K562 (cell line): ENCODE measurements at regions not wholly inside any gene's neighbourhood (a gene's known extent, or its start where the extent isn't known, plus 50 kb on each side); places are given as distances from the start of the nearest gene placed in this dataset.

Experiments used
- ATAC-seq: fragments of 200-7000 bp; cut with Tn5 transposase; 3 replicates; pipeline ENCODE4 v1.9.1; 2020; ENCODE audit warnings: moderate library complexity
- BruUV-seq: library from RNA; stranded (reverse); fragments of 400-500 nt; replicated peaks from 2 replicates; lab custom pipeline; 2021; lab: Mats Ljungman, UMichigan
- CTCF ChIA-PET: fragments of 300-600 bp; formaldehyde crosslinking; extraction: SDS; loops from one replicate; lab custom pipeline; 2021; ENCODE audit warnings: low intra/inter-chr PET ratio; lab: Yijun Ruan, JAX
- POLR2A ChIA-PET: fragments of 300-600, 350-650 bp; sonication (Branson Sonifier 250); formaldehyde crosslinking; extraction: SDS; loops from one replicate; lab custom pipeline; 2021; ENCODE audit warnings: antibody characterized with exemption, inconsistent platforms; lab: Yijun Ruan, JAX
- DNase-seq, 4 experiments: peaks; one replicate each; pipeline versions ENCODE4 v3.0.0 to v3.0.0-alpha.2; 2011 to 2018; ENCODE audit warnings: low spot score in 3 of 4, mixed read lengths in 3 of 4; ENCODE audit errors: extremely low read depth in 1 of 4
- FAIRE-seq: peaks from 2 replicates; lab custom pipeline; 2011; peaks lifted over from hg19 to GRCh38; lab: Jason Lieb, UNC
- H2AFZ ChIP-seq: 2 replicates; pipeline ENCODE4 v1.6.0; 2011; ENCODE audit warnings: low read depth, low read length, control low read depth, inconsistent platforms
- H3K27ac ChIP-seq: fragments of 200-600 bp; 3 replicates; pipeline ENCODE4 v1.8.0; 2011; ENCODE audit warnings: low read depth, mild to moderate bottlenecking, control low read depth, inconsistent platforms, low read length, moderate library complexity, mixed read lengths; ENCODE audit errors: extremely low read depth
- H3K27me3 ChIP-seq, 2 experiments: fragments of 300-600 bp in 1 of 2; 2 replicates in 1 of 2; 3 replicates in 1 of 2; pipeline versions ENCODE4 v1.6.0 to v1.8.0; 2011; ENCODE audit warnings: inconsistent platforms in 2 of 2, low read length in 2 of 2, mild to moderate bottlenecking in 1 of 2, mixed read lengths in 1 of 2, moderate library complexity in 1 of 2; ENCODE audit not compliant: control insufficient read depth in 2 of 2, insufficient read depth in 2 of 2
- H3K36me3 ChIP-seq: fragments of 300-600 bp; 3 replicates; pipeline ENCODE4 v1.8.0; 2011; ENCODE audit warnings: mild to moderate bottlenecking, low read length, inconsistent platforms; ENCODE audit not compliant: control insufficient read depth, insufficient read depth
- H3K4me1 ChIP-seq, 2 experiments: fragments of 200-600 bp in 1 of 2; replicated peaks in 1 of 2; 2 replicates in 1 of 2; 3 replicates in 1 of 2; pipeline versions ENCODE4 v1.5.1 to v1.8.0; 2011; ENCODE audit warnings: inconsistent platforms in 2 of 2, low read length in 2 of 2, mild to moderate bottlenecking in 1 of 2, mixed read lengths in 1 of 2, moderate library complexity in 1 of 2; ENCODE audit not compliant: control insufficient read depth in 2 of 2, insufficient read depth in 2 of 2
- H3K4me2 ChIP-seq: 2 replicates; pipeline ENCODE4 v1.6.1; 2011; ENCODE audit warnings: low read length, control low read depth, inconsistent platforms, mixed read lengths; ENCODE audit not compliant: insufficient read depth
- H3K4me3 ChIP-seq: fragments of 200-600 bp; sonication (generic), shearing (Covaris generic); 2 replicates; pipeline ENCODE4 v1.5.1; 2016; ENCODE audit warnings: control low read depth, inconsistent platforms
- H3K79me2 ChIP-seq: fragments of 200-600 bp; 3 replicates; pipeline ENCODE4 v1.8.0; 2011; ENCODE audit warnings: low read length, inconsistent platforms; ENCODE audit not compliant: control insufficient read depth, insufficient read depth
- H3K9ac ChIP-seq, 2 experiments: 2 replicates each; pipeline versions ENCODE4 v1.6.0 to v1.6.1; 2011; ENCODE audit warnings: low read depth in 2 of 2, low read length in 2 of 2, control low read depth in 1 of 2, inconsistent platforms in 1 of 2, mild to moderate bottlenecking in 1 of 2, mixed read lengths in 1 of 2; ENCODE audit not compliant: insufficient read depth in 1 of 2
- H3K9me1 ChIP-seq: one replicate; pipeline ENCODE4 v1.6.0; 2011; ENCODE audit warnings: inconsistent platforms, mild to moderate bottlenecking, low read length, moderate library complexity; ENCODE audit not compliant: control insufficient read depth, insufficient read depth
- H3K9me3 ChIP-seq: replicated peaks from 2 replicates; pipeline ENCODE4 v1.5.1; 2011; ENCODE audit warnings: low read depth, low read length, inconsistent platforms; ENCODE audit not compliant: control insufficient read depth, insufficient read depth
- H4K20me1 ChIP-seq: replicated peaks from 2 replicates; pipeline ENCODE4 v1.6.1; 2011; ENCODE audit warnings: low read length, inconsistent platforms, mixed read lengths; ENCODE audit not compliant: control insufficient read depth, insufficient read depth
- CREB1 ChIP-seq, 2 experiments: sonication (generic) in 1 of 2; formaldehyde crosslinking in 1 of 2; IDR thresholded peaks; 2 replicates each; pipeline versions ENCODE4 v1.6.1 to v1.8.0; 2012 to 2022; ENCODE audit warnings: inconsistent platforms in 1 of 2, mild to moderate bottlenecking in 1 of 2, missing genetic modification reagents in 1 of 2, moderate library complexity in 1 of 2
- ETV6 ChIP-seq, 3 experiments: fragments of 150-350 bp in 1 of 3; sonication (generic) in 1 of 3; formaldehyde crosslinking in 1 of 3; IDR thresholded peaks; 2 replicates each; pipeline versions ENCODE4 v1.6.1 to v1.8.0; 2014 to 2022; ENCODE audit warnings: borderline replicate concordance in 2 of 3, low read depth in 2 of 3, antibody characterized with exemption in 1 of 3, low read length in 1 of 3, mild to moderate bottlenecking in 1 of 3, missing genetic modification reagents in 1 of 3
- EZH2 ChIP-seq: IDR thresholded peaks from 2 replicates; pipeline ENCODE4 v1.6.1; 2012; ENCODE audit warnings: low read depth, mild to moderate bottlenecking, inconsistent platforms, low read length, borderline replicate concordance
- FOXK1 ChIP-seq: sonication (generic); formaldehyde crosslinking; IDR thresholded peaks from 2 replicates; pipeline ENCODE4 v1.8.0; 2022; ENCODE audit warnings: missing genetic modification reagents, mild to moderate bottlenecking, borderline replicate concordance
- FOXO4 ChIP-seq: fragments of 450-650 bp; formaldehyde crosslinking; IDR thresholded peaks from 2 replicates; pipeline ENCODE4 v1.4.0; 2020; ENCODE audit warnings: mild to moderate bottlenecking, moderate library complexity
- FOXP1 ChIP-seq: sonication (generic); formaldehyde crosslinking; IDR thresholded peaks from 2 replicates; pipeline ENCODE4 v1.8.0; 2022; ENCODE audit warnings: mild to moderate bottlenecking, missing genetic modification reagents
- GABPA ChIP-seq: fragments of 200-800 bp; sonication (Bioruptor generic); conservative IDR thresholded peaks from 2 replicates; pipeline ENCODE4 v1.6.1; 2016; ENCODE audit warnings: low read depth, missing genetic modification characterization, missing compliant biosample characterization
- KLF6 ChIP-seq: fragments of 250-450 bp; sonication (Bioruptor Pico); IDR thresholded peaks from 2 replicates; pipeline ENCODE4 v1.4.0; 2020; ENCODE audit warnings: mild to moderate bottlenecking, moderate library complexity, borderline replicate concordance
- NUFIP1 ChIP-seq: fragments of 450-650 bp; IDR thresholded peaks from 2 replicates; pipeline ENCODE4 v1.6.1; 2018; ENCODE audit not compliant: partially characterized antibody
- PTRF ChIP-seq: fragments of 450-650 bp; IDR thresholded peaks from 2 replicates; pipeline ENCODE4 v1.6.1; 2016; ENCODE audit warnings: mild to moderate bottlenecking, missing genetic modification characterization, missing compliant biosample characterization
- SOX6 ChIP-seq: fragments of 450-650 bp; IDR thresholded peaks from 2 replicates; pipeline ENCODE4 v1.6.1; 2014; ENCODE audit warnings: mild to moderate bottlenecking
- STAG1 ChIP-seq: sonication (generic); formaldehyde crosslinking; IDR thresholded peaks from 2 replicates; pipeline ENCODE4 v1.5.0; 2020; ENCODE audit warnings: missing genetic modification reagents, borderline replicate concordance
- ZNF124 ChIP-seq: sonication (generic); formaldehyde crosslinking; IDR thresholded peaks from 2 replicates; pipeline ENCODE4 v1.8.1; 2022; ENCODE audit warnings: missing genetic modification reagents
- ZNF239 ChIP-seq: fragments of 250-450 bp; sonication (Bioruptor Pico); IDR thresholded peaks from 2 replicates; pipeline ENCODE4 v1.4.0; 2020; ENCODE audit warnings: mild to moderate bottlenecking
- WGBS: fragments of 100-300 bp; shearing (Covaris generic); methylation state at CpG from one replicate; pipeline ENCODE4 v1.1.6; 2016; ENCODE audit warnings: low coverage, mixed read lengths; ENCODE audit not compliant: insufficient coverage; ENCODE audit errors: missing lambda C conversion rate; 5-methylcytosine and 5-hydroxymethylcytosine counted together
- in situ Hi-C: fragments of 300-500 bp; cut with MboI; formaldehyde crosslinking; loops from 4 replicates; pipeline ENCODE4 v1.15.0; 2018; ENCODE audit warnings: inconsistent platforms, mixed read lengths
- intact Hi-C: fragments of 100-400 bp; cut with micrococcal nuclease; formaldehyde crosslinking; loops from 2 replicates; pipeline ENCODE4 v1.14.2; 2022

DNA sequence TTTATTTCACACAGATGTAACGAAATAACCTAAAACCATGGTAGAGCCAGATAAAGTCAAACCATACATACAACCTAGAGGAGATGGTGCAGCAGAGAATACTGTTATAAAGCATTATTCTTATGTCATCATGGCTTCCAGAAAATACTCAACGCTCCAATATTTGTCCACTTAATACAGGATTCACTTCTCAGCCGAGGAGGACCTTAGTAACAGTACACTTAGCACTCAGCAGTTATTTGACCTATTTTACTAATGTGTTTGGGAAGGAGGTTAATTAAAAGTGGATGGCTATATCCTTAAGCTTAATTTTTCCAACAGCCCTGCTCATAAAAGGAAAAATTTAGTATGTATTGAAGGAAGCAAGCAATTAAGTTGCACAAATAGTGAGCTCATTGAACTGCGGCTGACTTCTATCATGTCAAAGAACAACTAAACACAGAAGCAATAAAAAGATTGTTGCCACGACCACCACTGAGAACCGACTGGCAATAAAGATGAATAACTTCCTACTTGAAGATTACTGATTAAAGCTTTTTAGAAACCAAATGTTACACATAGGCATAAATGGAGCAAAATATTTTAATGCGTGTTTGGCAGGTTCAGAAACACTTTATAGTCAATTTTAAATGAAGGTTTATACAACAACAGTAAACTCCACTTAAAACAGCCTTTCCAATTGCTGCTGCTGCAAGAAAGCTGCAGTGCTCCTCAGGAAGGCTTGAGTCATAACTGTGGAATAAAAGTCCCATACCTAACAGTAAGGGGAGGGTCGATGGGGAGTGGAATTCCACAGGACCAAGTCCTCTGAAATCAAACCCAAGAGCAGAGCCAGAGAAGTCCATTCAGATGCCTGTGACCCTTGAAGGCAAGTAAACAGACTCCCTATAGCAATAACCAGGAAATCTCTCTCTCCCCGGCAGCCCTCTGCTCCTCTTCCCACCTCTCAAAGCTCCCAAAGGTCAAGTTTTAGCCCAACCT, 218.9 kb upstream of the CDKN3 start:
- no peaks in the 10 kb centered on the region for H4K20me1 ChIP-seq
- no peak for TF ChIP-seq ETV6 (IDR thresholded peaks at IDR 0.05; ENCODE audit: borderline replicate concordance in 1 of 2, low read depth in 2 of 2, low read length in 1 of 2)
- no peak for TF ChIP-seq ETV6 (CRISPR knock-in tag; IDR thresholded peaks at IDR 0.05; ENCODE audit: borderline replicate concordance)
- TF ChIP-seq KLF6, result no peak
- TF ChIP-seq FOXP1 (CRISPR knock-in tag), result no peak
- TF ChIP-seq STAG1, result no peak
- TF ChIP-seq EZH2, result no peak
- TF ChIP-seq NUFIP1, result no peak
- TF ChIP-seq CREB1 (IDR thresholded peaks at IDR 0.05), result no peak
- no peak for TF ChIP-seq CREB1 (CRISPR knock-in tag; IDR thresholded peaks at IDR 0.05)
- no peak for TF ChIP-seq FOXK1 (CRISPR knock-in tag)
- TF ChIP-seq ZNF239 (CRISPR knock-in tag), result no peak
- no peak for TF ChIP-seq PTRF (tag)
- TF ChIP-seq FOXO4, result no peak
- TF ChIP-seq GABPA (tag), result no peak
- TF ChIP-seq SOX6, result no peak
- no peak for TF ChIP-seq ZNF124 (CRISPR knock-in tag)
- intact Hi-C loops (loop anchor here (10.0 kb wide), 1 partner anchor 243 kb away; no protein-coding TSS in a partner anchor), in situ Hi-C loops (no loop called here)
- no peak overlapping the region for H3K4me2 ChIP-seq
- no peak for FAIRE-seq
- no peaks in the 10 kb centered on the region for H3K27me3 ChIP-seq
- no peak for ATAC-seq
- H3K9ac ChIP-seq, result no peak overlapping the region
- H2AFZ ChIP-seq, result no peak overlapping the region
- H3K9me1 ChIP-seq, result no peaks in the 10 kb centered on the region
- no peak overlapping the region for H3K4me3 ChIP-seq
- no peaks in the 10 kb centered on the region for H3K36me3 ChIP-seq
- ChIA-PET POLR2A (no interaction called here), CTCF (no interaction called here)
- no peaks in the 10 kb centered on the region for H3K4me1 ChIP-seq
- BruUV-seq, result no TSS peak
- no peak for DNase-seq
- no peaks in the 10 kb centered on the region for H3K79me2 ChIP-seq
- H3K27ac ChIP-seq, result no peak overlapping the region
- WGBS, result 0% methylated on average over 9 of the region's 9 CpGs
- no peaks in the 10 kb centered on the region for H3K9me3 ChIP-seq
